ENCODE measurements at regions not wholly inside any gene's neighbourhood (a gene's known extent, or its start where the extent isn't known, plus 50 kb on each side); places are given as distances from the start of the nearest gene placed in this dataset.

DNA sequence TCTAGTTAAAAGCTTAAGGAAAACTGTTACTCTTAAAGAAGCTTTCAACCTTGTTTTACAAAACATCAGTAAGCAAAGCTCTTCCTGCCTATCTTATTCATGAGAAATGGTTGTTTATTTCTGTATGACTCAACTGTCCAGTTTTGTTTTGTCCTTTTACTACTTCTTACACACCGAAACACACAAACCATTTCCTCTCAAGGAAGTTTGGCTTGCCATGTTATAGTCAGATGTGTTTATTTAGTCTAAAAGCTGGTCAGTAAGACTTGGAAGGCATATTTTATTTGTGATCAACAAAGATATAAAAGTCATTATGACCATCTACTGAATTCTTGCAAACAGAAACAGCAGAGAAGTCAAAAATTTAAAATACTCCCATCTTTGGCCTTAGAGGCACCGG, 53.2 kb upstream of the RBSN start (continued):
- TF ChIP-seq, protein P1, sequence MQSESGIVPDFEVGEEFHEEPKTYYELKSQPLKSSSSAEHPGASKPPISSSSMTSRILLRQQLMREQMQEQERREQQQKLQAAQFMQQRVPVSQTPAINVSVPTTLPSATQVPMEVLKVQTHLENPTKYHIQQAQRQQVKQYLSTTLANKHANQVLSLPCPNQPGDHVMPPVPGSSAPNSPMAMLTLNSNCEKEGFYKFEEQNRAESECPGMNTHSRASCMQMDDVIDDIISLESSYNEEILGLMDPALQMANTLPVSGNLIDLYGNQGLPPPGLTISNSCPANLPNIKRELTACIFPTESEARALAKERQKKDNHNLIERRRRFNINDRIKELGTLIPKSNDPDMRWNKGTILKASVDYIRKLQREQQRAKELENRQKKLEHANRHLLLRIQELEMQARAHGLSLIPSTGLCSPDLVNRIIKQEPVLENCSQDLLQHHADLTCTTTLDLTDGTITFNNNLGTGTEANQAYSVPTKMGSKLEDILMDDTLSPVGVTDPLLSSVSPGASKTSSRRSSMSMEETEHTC (IDR thresholded peaks at IDR 0.05): no peak
- TF ChIP-seq ADNP (tag; IDR thresholded peaks at IDR 0.05) (no peak), RBBP5 (IDR thresholded peaks at IDR 0.05; ENCODE audit: borderline replicate concordance, insufficient read depth, low read length, poor library complexity, severe bottlenecking) (no peak)
- TF ChIP-seq, protein P2, sequence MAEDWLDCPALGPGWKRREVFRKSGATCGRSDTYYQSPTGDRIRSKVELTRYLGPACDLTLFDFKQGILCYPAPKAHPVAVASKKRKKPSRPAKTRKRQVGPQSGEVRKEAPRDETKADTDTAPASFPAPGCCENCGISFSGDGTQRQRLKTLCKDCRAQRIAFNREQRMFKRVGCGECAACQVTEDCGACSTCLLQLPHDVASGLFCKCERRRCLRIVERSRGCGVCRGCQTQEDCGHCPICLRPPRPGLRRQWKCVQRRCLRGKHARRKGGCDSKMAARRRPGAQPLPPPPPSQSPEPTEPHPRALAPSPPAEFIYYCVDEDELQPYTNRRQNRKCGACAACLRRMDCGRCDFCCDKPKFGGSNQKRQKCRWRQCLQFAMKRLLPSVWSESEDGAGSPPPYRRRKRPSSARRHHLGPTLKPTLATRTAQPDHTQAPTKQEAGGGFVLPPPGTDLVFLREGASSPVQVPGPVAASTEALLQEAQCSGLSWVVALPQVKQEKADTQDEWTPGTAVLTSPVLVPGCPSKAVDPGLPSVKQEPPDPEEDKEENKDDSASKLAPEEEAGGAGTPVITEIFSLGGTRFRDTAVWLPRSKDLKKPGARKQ (CRISPR knock-in tag; IDR thresholded peaks at IDR 0.05): no peak

DNA sequence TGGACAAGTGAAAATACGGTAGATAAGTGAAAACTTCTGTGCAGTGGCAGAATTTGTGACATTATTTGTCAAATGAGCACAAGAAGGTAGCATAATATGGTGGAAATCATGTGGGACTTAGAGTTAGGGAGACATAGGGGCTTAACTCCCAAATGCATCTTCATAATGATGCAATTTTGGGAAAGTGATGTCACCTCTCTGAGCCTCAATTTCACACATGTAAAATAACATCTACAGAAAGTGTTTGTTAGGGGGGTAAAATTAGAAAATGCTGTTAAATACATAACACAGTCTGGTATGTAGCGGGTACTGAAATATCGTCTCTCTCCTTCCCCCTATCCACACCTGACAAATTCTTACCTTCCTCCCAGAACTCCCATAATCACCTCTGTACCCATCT, 52.9 kb upstream of the CAPN7 start:
- in situ Hi-C loops (cut with MboI) (no loop called here), intact Hi-C loops (cut with micrococcal nuclease) (no loop called here)
- TF ChIP-seq TRIM24 (IDR thresholded peaks at IDR 0.05) (peak; percentile 48 to 66; a peak in 1 of 4 replicates), CEBPB (tag; IDR thresholded peaks at IDR 0.05) (peak; percentile 40; the same call in 1 of the 2 replicates), CEBPG (CRISPR knock-in tag; IDR thresholded peaks at IDR 0.05) (peak; percentile 39), CEBPG (tag; conservative IDR thresholded peaks at IDR 0.05 in 1 of 2, IDR thresholded peaks at IDR 0.05 in 1 of 2) (peak; percentile 30 to 92; a peak in 2 of 4 replicates), ZNF175 (CRISPR knock-in tag; IDR thresholded peaks at IDR 0.05; ENCODE audit: low read depth) (no peak), JUND (IDR thresholded peaks at IDR 0.05; ENCODE audit: borderline replicate concordance, low read depth, low read length) (peak; percentile 56; the same call in 1 of the 2 replicates), JUND (tag; IDR thresholded peaks at IDR 0.05; ENCODE audit: borderline replicate concordance, low read depth, low read length) (no peak), CTBP1 (IDR thresholded peaks at IDR 0.05; ENCODE audit: borderline replicate concordance) (0 out of 2 replicates have a peak, but pooled peaks have one; percentile 13), ZNF165 (CRISPR knock-in tag; IDR thresholded peaks at IDR 0.05; ENCODE audit: borderline replicate concordance) (no peak), ATF7 (IDR thresholded peaks at IDR 0.05) (peak; percentile 75; the same call in 1 of the 2 replicates)
- TF ChIP-seq, protein P3, sequence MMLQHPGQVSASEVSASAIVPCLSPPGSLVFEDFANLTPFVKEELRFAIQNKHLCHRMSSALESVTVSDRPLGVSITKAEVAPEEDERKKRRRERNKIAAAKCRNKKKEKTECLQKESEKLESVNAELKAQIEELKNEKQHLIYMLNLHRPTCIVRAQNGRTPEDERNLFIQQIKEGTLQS (IDR thresholded peaks at IDR 0.05): peak; percentile 92
- TF ChIP-seq, protein P3 (CRISPR knock-in tag; conservative IDR thresholded peaks at IDR 0.05): no peak
- Histone ChIP-seq H3K9ac (ENCODE audit: insufficient read depth in 1 of 2, low read depth in 2 of 2, low read length in 2 of 2) (no peak overlapping the region), H3K36me3 (ENCODE audit: control insufficient read depth, insufficient read depth, low read length) (no peaks in the 10 kb centered on the region), H3K4me3 (no peak overlapping the region), H4K20me1 (replicated peaks; ENCODE audit: control insufficient read depth, insufficient read depth, low read length) (no peaks in the 10 kb centered on the region), H3K9me3 (replicated peaks; ENCODE audit: control insufficient read depth, insufficient read depth, low read depth, low read length) (peaks cover 6% of the 10 kb centered on the region; the same call in 1 of the 2 replicates), H3K4me1 (replicated peaks in 1 of 2; ENCODE audit: control insufficient read depth in 2 of 2, insufficient read depth in 2 of 2, low read length in 2 of 2) (peaks cover 0 to 2% of the 10 kb centered on the region in 2 experiments; a peak in 1 of 5 replicates), H3K79me2 (ENCODE audit: control insufficient read depth, insufficient read depth, low read length) (no peaks in the 10 kb centered on the region), H3K9me1 (ENCODE audit: control insufficient read depth, insufficient read depth, low read length) (no peaks in the 10 kb centered on the region), H2AFZ (ENCODE audit: low read depth, low read length) (no peak overlapping the region), H3K27me3 (ENCODE audit: control insufficient read depth in 2 of 2, insufficient read depth in 2 of 2, low read length in 2 of 2) (peaks cover 13% of the 10 kb centered on the region in 2 experiments; a peak in 4 of 5 replicates), H3K27ac (ENCODE audit: extremely low read depth, low read depth, low read length) (no peak overlapping the region), H3K4me2 (ENCODE audit: insufficient read depth, low read length) (no peak overlapping the region)
- ATAC-seq: no peak
- no peak for DNase-seq (ENCODE audit: extremely low read depth in 1 of 4, low spot score in 3 of 4)
- 6% methylated on average over 3 of the region's 3 CpGs for WGBS (ENCODE audit: insufficient coverage, low coverage, missing lambda C conversion rate)
- ChIA-PET CTCF (ENCODE audit: low intra/inter-chr PET ratio) (no interaction called here), POLR2A (no interaction called here)
- no TSS peak for BruUV-seq (replicated peaks)
- no peak for FAIRE-seq

Measured in K562 (cell line).